A549 (cell line): ENCODE measurements at regions not wholly inside any gene's neighbourhood (a gene's known extent, or its start where the extent isn't known, plus 50 kb on each side); places are given as distances from the start of the nearest gene placed in this dataset.

Source experiments
- ATAC-seq, 2 experiments: fragments of 200-7000 bp in 1 of 2; fragments of >200 bp in 1 of 2; cut with Nextera tagmentation in 1 of 2; cut with Tn5 transposase in 1 of 2; 3 replicates each; pipeline versions ENCODE4 v1.8.0 to v1.9.1; 2018 to 2020; ENCODE audit warnings: mild to moderate bottlenecking in 1 of 2, moderate library complexity in 1 of 2
- CTCF ChIA-PET: fragments of 300-600 bp; sonication (Branson Sonifier 250); formaldehyde crosslinking; extraction: SDS; loops from one replicate; lab custom pipeline; 2021; ENCODE audit warnings: antibody characterized with exemption, inconsistent platforms; lab: Yijun Ruan, JAX
- POLR2A ChIA-PET: fragments of 350-600 bp; formaldehyde crosslinking; extraction: SDS; loops from one replicate; lab custom pipeline; 2021; ENCODE audit warnings: antibody characterized with exemption, inconsistent platforms; lab: Yijun Ruan, JAX
- DNase-seq, 2 experiments: peaks; one replicate each; pipeline versions ENCODE4 v3.0.0 to v3.0.0-alpha.2; 2011 to 2016; ENCODE audit warnings: low read depth in 1 of 2, low spot score in 1 of 2
- FAIRE-seq: peaks from 2 replicates; lab custom pipeline; 2011; peaks lifted over from hg19 to GRCh38; lab: Jason Lieb, UNC
- H3K27ac ChIP-seq, 2 experiments: fragments of >200 bp; sonication (Bioruptor Twin); formaldehyde crosslinking; 3 replicates each; pipeline ENCODE4 v1.5.1; 2016 to 2017
- H3K4me1 ChIP-seq: fragments of >200 bp; sonication (Bioruptor Twin); formaldehyde crosslinking; 3 replicates; pipeline ENCODE4 v1.6.1; 2016
- H3K4me2 ChIP-seq: fragments of >200 bp; sonication (Bioruptor Twin); formaldehyde crosslinking; 3 replicates; pipeline ENCODE4 v1.6.1; 2016
- H3K4me3 ChIP-seq: fragments of >200 bp; sonication (Bioruptor Twin); formaldehyde crosslinking; 3 replicates; pipeline ENCODE4 v1.5.1; 2016
- H3K9me3 ChIP-seq: fragments of >200 bp; sonication (Bioruptor Twin); formaldehyde crosslinking; 3 replicates; pipeline ENCODE4 v1.6.1; 2016
- BHLHE40 ChIP-seq: IDR thresholded peaks from 2 replicates; pipeline ENCODE4 v1.6.1; 2012; ENCODE audit warnings: low read depth, low read length, inconsistent platforms
- CEBPB ChIP-seq, 2 experiments: fragments of >200 bp in 1 of 2; sonication (Bioruptor Twin) in 1 of 2; formaldehyde crosslinking in 1 of 2; IDR thresholded peaks; 2 replicates each; pipeline ENCODE4 v1.6.1; 2012 to 2016
- FOSB ChIP-seq: fragments of 250-450 bp; sonication (Bioruptor Pico); IDR thresholded peaks from 2 replicates; pipeline ENCODE4 v1.5.0; 2020; ENCODE audit warnings: mild to moderate bottlenecking, moderate library complexity
- GATA3 ChIP-seq: IDR thresholded peaks from 2 replicates; pipeline ENCODE4 v1.6.1; 2012; ENCODE audit warnings: borderline replicate concordance
- HDAC2 ChIP-seq: fragments of 200-600 bp; sonication (generic); IDR thresholded peaks from 2 replicates; pipeline ENCODE4 v1.6.1; 2016
- HOXB13 ChIP-seq: fragments of 250-450 bp; sonication (Bioruptor Pico); IDR thresholded peaks from 2 replicates; pipeline ENCODE4 v1.5.0; 2020; ENCODE audit warnings: low read depth, mild to moderate bottlenecking, moderate library complexity
- JUN ChIP-seq, 2 experiments: fragments of >200 bp; sonication (Bioruptor Twin); formaldehyde crosslinking; IDR thresholded peaks; 2 replicates in 1 of 2; 3 replicates in 1 of 2; pipeline ENCODE4 v1.6.1; 2016 to 2017
- NFE2L2 ChIP-seq: fragments of 150-350 bp; conservative IDR thresholded peaks from 2 replicates; pipeline ENCODE4 v1.6.1; 2014; ENCODE audit warnings: low read length
- NPAS2 ChIP-seq: fragments of 250-450 bp; sonication (Bioruptor Pico); IDR thresholded peaks from 2 replicates; pipeline ENCODE4 v1.8.0; 2022; ENCODE audit warnings: mild to moderate bottlenecking, moderate library complexity, borderline replicate concordance
- PHF8 ChIP-seq: fragments of 200-600 bp; sonication (generic); IDR thresholded peaks from 2 replicates; pipeline ENCODE4 v1.6.1; 2016; ENCODE audit warnings: low read depth, mild to moderate bottlenecking, antibody characterized with exemption, moderate library complexity, borderline replicate concordance
- POLR2A ChIP-seq: IDR thresholded peaks from 2 replicates; pipeline ENCODE4 v1.6.1; 2012; ENCODE audit warnings: mild to moderate bottlenecking, low read length
- RARB ChIP-seq: fragments of 250-450 bp; sonication (Bioruptor Pico); IDR thresholded peaks from 2 replicates; pipeline ENCODE4 v1.8.0; 2021; ENCODE audit warnings: mild to moderate bottlenecking, moderate library complexity
- TFCP2L1 ChIP-seq: fragments of 250-450 bp; sonication (Bioruptor Pico); IDR thresholded peaks from 2 replicates; pipeline ENCODE4 v1.5.0; 2021; ENCODE audit warnings: mild to moderate bottlenecking
- ZFP36 ChIP-seq: fragments of 450-650 bp; IDR thresholded peaks from 2 replicates; pipeline ENCODE4 v1.6.1; 2014; ENCODE audit warnings: borderline replicate concordance; ENCODE audit not compliant: partially characterized antibody
- WGBS: methylation state at CpG from one replicate; pipeline ENCODE4 v1.1.6; 2017; ENCODE audit errors: missing lambda C conversion rate; 5-methylcytosine and 5-hydroxymethylcytosine counted together
- TF ChIP-seq, protein P1 (sequence below): IDR thresholded peaks from 2 replicates; pipeline ENCODE4 v1.6.1; 2012
- TF ChIP-seq, protein P2 (sequence below): fragments of >200 bp; sonication (Bioruptor Twin); formaldehyde crosslinking; IDR thresholded peaks from 3 replicates; pipeline ENCODE4 v1.6.1; 2016
- TF ChIP-seq, protein P3 (sequence below): fragments of 250-450 bp; sonication (Bioruptor Pico); IDR thresholded peaks from 2 replicates; pipeline ENCODE4 v1.5.0; 2020; ENCODE audit warnings: low read depth, mild to moderate bottlenecking, moderate library complexity

DNA sequence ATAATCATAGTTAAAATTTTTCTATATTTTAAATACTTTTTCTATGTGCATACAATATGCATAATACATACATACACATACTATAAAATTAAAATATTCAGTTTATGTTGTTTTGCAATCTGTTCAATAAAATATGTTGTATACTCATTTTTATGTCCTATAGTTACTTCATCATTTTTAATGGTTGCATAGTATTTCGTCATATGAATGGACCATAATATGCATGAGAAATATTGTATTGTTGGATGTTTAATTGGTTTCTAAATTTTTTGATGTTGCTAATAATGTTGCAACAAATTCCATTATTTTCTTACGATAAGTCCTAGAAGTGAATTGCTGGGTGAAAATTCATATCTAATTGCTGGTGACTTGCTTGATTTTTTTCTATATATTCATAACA, 211.5 kb upstream of the GCFC2 start:
- Histone ChIP-seq H3K27ac (no peak overlapping the region), H3K4me3 (no peak overlapping the region), H3K4me2 (no peak overlapping the region)
- no peak for FAIRE-seq
- POLR2A ChIA-PET = no interaction called here
- WGBS = 53% methylated on average over 2 of the region's 2 CpGs
- DNase-seq = no peak
- ATAC-seq = no peak
- TF ChIP-seq NPAS2 (CRISPR knock-in tag) (no peak), GATA3 (no peak), CEBPB (IDR thresholded peaks at IDR 0.05) (no peak), JUN (IDR thresholded peaks at IDR 0.05) (no peak), BHLHE40 (no peak), HOXB13 (CRISPR knock-in tag) (no peak)
- TF ChIP-seq, all 56 proteins: peak for 0
- Histone ChIP-seq H3K4me1 (no peaks in the 10 kb centered on the region), H3K9me3 (no peaks in the 10 kb centered on the region)
- CTCF ChIA-PET = no interaction called here

DNA sequence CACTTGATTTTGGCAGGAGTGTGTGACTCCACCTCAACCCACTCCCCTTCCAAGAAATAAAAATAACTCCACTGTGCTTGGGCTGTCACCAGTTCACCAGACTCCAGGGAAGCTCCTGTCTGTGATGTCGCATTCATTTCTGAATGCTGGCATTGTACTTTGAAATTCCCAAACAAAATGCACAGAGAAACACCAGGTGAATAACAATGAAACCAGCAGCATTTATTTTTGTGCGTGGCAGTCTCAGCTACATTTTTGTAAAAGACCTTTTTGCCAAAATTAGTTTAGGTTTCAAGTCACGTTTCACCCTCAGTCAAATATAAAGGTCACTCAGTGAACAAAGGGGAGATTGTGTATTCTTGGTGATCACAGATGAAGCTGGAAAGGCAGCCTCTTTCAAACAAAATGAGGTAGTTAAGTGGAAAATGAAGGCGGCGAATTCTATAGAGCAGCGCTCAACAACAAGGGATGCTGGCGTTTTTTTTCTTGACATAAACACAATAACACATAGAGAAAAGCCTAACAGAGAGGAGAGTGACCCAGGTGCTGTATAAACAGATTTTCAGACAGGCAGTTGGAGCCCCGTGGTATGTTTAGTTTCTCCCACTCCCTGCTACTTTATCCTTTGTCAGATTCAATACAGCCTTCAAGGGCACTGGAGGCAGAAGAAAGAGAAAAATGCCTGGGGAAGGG, 210.3 kb upstream of the GCFC2 start:
- WGBS = 20% methylated on average over 8 of the region's 8 CpGs
- CTCF ChIA-PET = interaction anchor here (1.6 kb wide), 1 partner anchor 12 kb away, joined by 4 read pairs; no protein-coding TSS in a partner anchor
- DNase-seq (no peak), ATAC-seq (no peak), FAIRE-seq (no peak)
- TF ChIP-seq ZFP36 = no peak
- no peak for TF ChIP-seq PHF8
- no peak for TF ChIP-seq HDAC2
- no peak overlapping the region for H3K4me2 ChIP-seq
- no peaks in the 10 kb centered on the region for H3K4me1 ChIP-seq
- H3K27ac ChIP-seq = no peak overlapping the region
- no peak overlapping the region for H3K4me3 ChIP-seq
- H3K9me3 ChIP-seq = no peaks in the 10 kb centered on the region
- POLR2A ChIA-PET = no interaction called here

DNA sequence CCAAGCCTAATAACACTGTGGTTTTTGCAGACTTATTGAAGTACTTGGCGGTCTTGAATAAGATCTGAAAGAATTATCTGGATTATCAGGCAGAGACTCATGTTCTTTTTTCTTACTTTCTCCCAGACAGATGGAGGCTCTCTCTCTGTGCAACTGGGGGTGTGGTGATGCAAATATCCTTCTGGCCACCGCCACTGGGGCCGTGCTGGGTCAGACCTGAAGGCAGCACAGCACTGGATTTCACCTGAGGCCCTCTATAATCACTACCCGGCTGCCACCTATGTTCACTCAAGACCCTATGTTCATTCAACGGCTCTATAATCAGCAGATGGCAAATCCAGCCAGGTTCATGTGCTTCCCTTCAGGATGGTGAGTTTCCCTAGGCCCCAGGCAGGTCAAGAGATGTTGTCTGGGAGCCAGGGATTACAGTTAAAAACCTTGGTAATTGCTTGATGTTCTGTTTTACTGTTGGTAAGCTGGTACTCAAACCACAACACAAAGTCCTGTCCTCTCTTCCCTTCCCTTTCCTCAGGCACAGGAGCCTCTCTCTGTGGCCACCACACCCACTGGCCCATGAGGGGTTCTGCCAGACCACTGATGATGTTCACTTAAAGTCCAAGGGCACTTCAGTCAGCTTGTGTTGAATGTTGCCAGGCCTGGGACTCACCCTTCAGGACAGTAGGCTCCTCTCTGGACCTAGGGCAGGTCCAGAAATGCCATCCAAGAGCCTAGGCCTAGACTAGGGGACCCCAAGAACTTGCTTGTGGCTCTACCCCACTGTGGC, 205.3 kb upstream of the GCFC2 start:
- Histone ChIP-seq H3K4me2 (no peak overlapping the region), H3K9me3 (no peaks in the 10 kb centered on the region)
- FAIRE-seq = no peak
- WGBS = 30% methylated on average over 5 of the region's 5 CpGs
- DNase-seq = no peak
- TF ChIP-seq FOSB (CRISPR knock-in tag) (no peak), TFCP2L1 (CRISPR knock-in tag) (no peak), NFE2L2 (no peak), RARB (no peak), POLR2A (no peak)
- TF ChIP-seq, protein P1, sequence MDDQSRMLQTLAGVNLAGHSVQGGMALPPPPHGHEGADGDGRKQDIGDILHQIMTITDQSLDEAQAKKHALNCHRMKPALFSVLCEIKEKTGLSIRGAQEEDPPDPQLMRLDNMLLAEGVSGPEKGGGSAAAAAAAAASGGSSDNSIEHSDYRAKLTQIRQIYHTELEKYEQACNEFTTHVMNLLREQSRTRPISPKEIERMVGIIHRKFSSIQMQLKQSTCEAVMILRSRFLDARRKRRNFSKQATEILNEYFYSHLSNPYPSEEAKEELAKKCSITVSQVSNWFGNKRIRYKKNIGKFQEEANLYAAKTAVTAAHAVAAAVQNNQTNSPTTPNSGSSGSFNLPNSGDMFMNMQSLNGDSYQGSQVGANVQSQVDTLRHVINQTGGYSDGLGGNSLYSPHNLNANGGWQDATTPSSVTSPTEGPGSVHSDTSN = no peak
- TF ChIP-seq, protein P2, sequence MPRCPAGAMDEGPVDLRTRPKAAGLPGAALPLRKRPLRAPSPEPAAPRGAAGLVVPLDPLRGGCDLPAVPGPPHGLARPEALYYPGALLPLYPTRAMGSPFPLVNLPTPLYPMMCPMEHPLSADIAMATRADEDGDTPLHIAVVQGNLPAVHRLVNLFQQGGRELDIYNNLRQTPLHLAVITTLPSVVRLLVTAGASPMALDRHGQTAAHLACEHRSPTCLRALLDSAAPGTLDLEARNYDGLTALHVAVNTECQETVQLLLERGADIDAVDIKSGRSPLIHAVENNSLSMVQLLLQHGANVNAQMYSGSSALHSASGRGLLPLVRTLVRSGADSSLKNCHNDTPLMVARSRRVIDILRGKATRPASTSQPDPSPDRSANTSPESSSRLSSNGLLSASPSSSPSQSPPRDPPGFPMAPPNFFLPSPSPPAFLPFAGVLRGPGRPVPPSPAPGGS = no peak
- TF ChIP-seq, protein P3, sequence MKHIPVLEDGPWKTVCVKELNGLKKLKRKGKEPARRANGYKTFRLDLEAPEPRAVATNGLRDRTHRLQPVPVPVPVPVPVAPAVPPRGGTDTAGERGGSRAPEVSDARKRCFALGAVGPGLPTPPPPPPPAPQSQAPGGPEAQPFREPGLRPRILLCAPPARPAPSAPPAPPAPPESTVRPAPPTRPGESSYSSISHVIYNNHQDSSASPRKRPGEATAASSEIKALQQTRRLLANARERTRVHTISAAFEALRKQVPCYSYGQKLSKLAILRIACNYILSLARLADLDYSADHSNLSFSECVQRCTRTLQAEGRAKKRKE (CRISPR knock-in tag) = no peak
- TF ChIP-seq, all 56 proteins: peak for 0
- ChIA-PET POLR2A (no interaction called here), CTCF (interaction anchor here (1.5 kb wide), 1 partner anchor 10 kb away, joined by 4 read pairs; no protein-coding TSS in a partner anchor)
- H3K4me3 ChIP-seq = no peak overlapping the region
- no peak overlapping the region for H3K27ac ChIP-seq
- no peak for ATAC-seq
- no peaks in the 10 kb centered on the region for H3K4me1 ChIP-seq
